Ovary (tissue), 3 donors: ENCODE measurements at regions not wholly inside any gene's neighbourhood (a gene's known extent, or its start where the extent isn't known, plus 50 kb on each side); places are given as distances from the start of the nearest gene placed in this dataset.

Experiments used
- CTCF ChIP-seq, 3 donors: fragments of 450-650 bp in 2 of 3; fragments of 200-600 bp in 1 of 3; IDR thresholded peaks; one replicate each; pipeline versions ENCODE4 v1.5.1 to v1.8.0; 2016 to 2022; ENCODE audit warnings: antibody characterized with exemption in 3 of 3, mild to moderate bottlenecking in 1 of 3
- EP300 ChIP-seq: sonication (generic); formaldehyde crosslinking; IDR thresholded peaks from one replicate; pipeline ENCODE4 v1.6.1; 2017; ENCODE audit warnings: antibody characterized with exemption
- donor health status: DM: no; HTN: no; CAD: no.

GRCh38 chr2:30394096-30394495 lies 53.0 kb upstream of the LCLAT1 start:
- TF ChIP-seq CTCF (IDR thresholded peaks at IDR 0.05) (no peak), EP300 (no peak)
